Effector memory CD8-positive, alpha-beta T cell (primary cell): ENCODE measurements at regions not wholly inside any gene's neighbourhood (a gene's known extent, or its start where the extent isn't known, plus 50 kb on each side); places are given as distances from the start of the nearest gene placed in this dataset.
"Not testable (repeated sequence)": the region's sequence is repeated elsewhere in the genome, so short reads cannot be mapped to it uniquely, and the experiment has no call there.

ENCODE experiments used
- ATAC-seq: fragments of 150-1000 bp; cut with Tn5 transposase; replicated peaks from 2 replicates; pipeline ENCODE4 v1.10.0; 2021; ENCODE audit warnings: mild to moderate bottlenecking, moderate library complexity
- DNase-seq, 3 experiments: peaks; one replicate each; pipeline ENCODE4 v3.0.0; 2021
- H3K27ac Mint-ChIP-seq, 2 donors: one replicate each; pipeline ENCODE4 v1.8.0; 2022; ENCODE audit warnings: mild to moderate bottlenecking in 2 of 2, mixed read lengths in 2 of 2, moderate library complexity in 2 of 2
- H3K27me3 Mint-ChIP-seq, 2 donors: one replicate each; pipeline ENCODE4 v1.8.0; 2022; ENCODE audit warnings: mixed read lengths in 2 of 2
- H3K36me3 Mint-ChIP-seq: one replicate; pipeline ENCODE4 v1.8.0; 2022; ENCODE audit warnings: mild to moderate bottlenecking, moderate library complexity, mixed read lengths; ENCODE audit not compliant: insufficient read depth
- H3K4me1 Mint-ChIP-seq, 2 donors: one replicate each; pipeline ENCODE4 v1.8.0; 2022; ENCODE audit warnings: low read depth in 2 of 2, mixed read lengths in 2 of 2
- H3K4me3 Mint-ChIP-seq, 2 donors: one replicate each; pipeline ENCODE4 v1.8.0; 2022; ENCODE audit warnings: mild to moderate bottlenecking in 2 of 2, mixed read lengths in 2 of 2, moderate library complexity in 2 of 2
- H3K9me3 Mint-ChIP-seq, 2 donors: one replicate each; pipeline ENCODE4 v1.8.0; 2022; ENCODE audit warnings: mixed read lengths in 2 of 2

- no peak overlapping the region for H3K4me3 Mint-ChIP-seq
- no peak for DNase-seq
- H3K27me3 Mint-ChIP-seq = peaks cover 15 to 23% of the 10 kb centered on the region in 2 donors
- H3K36me3 Mint-ChIP-seq = no peaks in the 10 kb centered on the region
- H3K9me3 Mint-ChIP-seq = peaks cover 5 to 22% of the 10 kb centered on the region in 2 donors
- peaks cover 0 to under 1% of the 10 kb centered on the region in 2 donors for H3K4me1 Mint-ChIP-seq
- no peak for ATAC-seq
- no peak overlapping the region for H3K27ac Mint-ChIP-seq
These were observed 103.6 kb upstream of the SHB start for GRCh38 chr9:38172586-38172985.

DNA sequence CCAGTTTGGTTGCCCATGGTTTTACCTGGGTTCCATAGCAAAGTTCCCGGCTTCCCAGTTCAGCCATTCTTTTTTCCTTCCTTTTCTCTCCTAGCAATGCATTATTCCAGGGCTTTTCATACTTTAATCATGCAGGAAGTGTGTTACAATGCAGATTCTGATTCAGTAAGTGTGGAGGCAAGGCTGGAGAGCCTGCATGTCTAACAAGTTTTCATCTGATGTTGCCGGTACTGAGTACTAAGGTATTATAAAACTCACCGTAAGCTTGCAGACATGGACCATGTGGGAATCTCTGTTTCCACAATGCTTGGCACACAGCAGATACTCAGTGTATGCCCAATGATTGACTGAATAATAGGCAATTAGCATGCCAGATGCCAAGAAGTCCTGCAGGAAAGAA is 102.9 kb upstream of the SHB start:
- Mint-ChIP-seq H3K27me3 (peaks cover 15 to 23% of the 10 kb centered on the region in 2 donors), H3K9me3 (peaks cover 5 to 22% of the 10 kb centered on the region in 2 donors), H3K27ac (no peak overlapping the region), H3K4me1 (no peaks in the 10 kb centered on the region), H3K4me3 (no peak overlapping the region), H3K36me3 (no peaks in the 10 kb centered on the region)
- DNase-seq (no peak), ATAC-seq (no peak)

DNA sequence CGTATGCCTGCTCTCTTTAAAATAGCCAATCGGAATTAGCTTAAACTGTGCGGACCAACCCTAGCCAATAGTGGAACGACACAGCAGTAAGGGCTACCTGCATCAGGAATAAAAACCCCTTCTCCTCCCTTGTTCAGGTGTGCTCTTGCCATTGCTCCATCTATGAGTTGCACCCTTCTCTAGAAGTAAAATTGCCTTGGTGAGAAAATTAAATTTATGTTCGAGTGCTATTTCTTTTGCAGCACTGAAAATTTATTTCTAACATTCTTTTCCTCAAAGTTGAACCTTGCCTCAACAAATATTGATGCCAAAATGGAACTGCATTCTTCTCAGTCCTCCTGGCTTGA is 102.5 kb upstream of the SHB start:
- H3K9me3 Mint-ChIP-seq = peaks cover 5 to 22% of the 10 kb centered on the region in 2 donors
- no peak overlapping the region for H3K4me3 Mint-ChIP-seq
- no peak for DNase-seq
- ATAC-seq = no peak
- peaks cover 15 to 23% of the 10 kb centered on the region in 2 donors for H3K27me3 Mint-ChIP-seq
- no peaks in the 10 kb centered on the region for H3K4me1 Mint-ChIP-seq
- H3K27ac Mint-ChIP-seq = no peak overlapping the region
- no peaks in the 10 kb centered on the region for H3K36me3 Mint-ChIP-seq

DNA sequence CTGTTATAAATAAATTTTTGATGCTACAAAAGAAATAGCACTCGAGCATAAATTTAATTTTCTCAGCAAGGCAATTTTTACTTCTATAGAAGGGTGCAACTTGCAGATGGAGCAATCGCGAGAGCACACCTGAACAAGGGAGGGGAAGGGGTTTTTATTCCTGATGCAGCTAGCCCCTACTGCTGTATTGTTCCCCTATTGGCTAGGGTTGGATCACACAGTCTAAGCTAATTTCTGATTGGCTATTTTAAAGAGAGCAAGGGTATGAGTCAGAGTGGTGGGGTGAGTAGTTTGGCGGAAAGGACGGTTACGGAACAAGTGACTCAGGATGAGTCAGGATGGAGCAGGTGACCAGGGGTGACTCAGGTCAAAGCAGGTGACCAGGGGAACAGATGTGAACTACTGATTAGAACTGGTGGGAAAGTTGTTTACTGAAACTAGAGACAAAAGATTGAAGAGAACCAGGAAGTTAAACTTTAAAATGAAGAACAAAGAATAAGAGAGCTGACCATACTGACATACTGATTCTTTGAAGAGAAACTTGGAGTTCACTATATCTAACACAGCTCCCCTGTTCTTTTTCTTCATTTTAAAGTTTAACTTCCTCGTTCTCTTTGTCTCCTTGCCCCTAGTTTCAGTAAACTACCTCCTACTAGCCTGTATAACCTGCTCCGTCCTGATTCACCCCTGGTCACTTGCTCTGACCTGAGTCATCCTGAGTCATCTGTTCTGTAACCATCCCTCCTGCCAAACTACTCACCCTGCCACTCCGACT is 101.9 kb upstream of the SHB start:
- not testable (repeated sequence) for ATAC-seq, H3K36me3 Mint-ChIP-seq, H3K27ac Mint-ChIP-seq, H3K4me1 Mint-ChIP-seq, DNase-seq, H3K4me3 Mint-ChIP-seq
- H3K27me3 Mint-ChIP-seq = peaks cover 15 to 23% of the 10 kb centered on the region in 2 donors
- H3K9me3 Mint-ChIP-seq = peaks cover 5 to 22% of the 10 kb centered on the region in 2 donors

- peaks cover 5 to 22% of the 10 kb centered on the region in 2 donors for H3K9me3 Mint-ChIP-seq
- H3K27ac Mint-ChIP-seq, ATAC-seq: not testable (repeated sequence)
These were observed 101.1 kb upstream of the SHB start for GRCh38 chr9:38170155-38170554.

GRCh38 chr9:38166501-38166900 is 97.5 kb upstream of the SHB start:
- Mint-ChIP-seq H3K4me1 (peaks cover 0 to 2% of the 10 kb centered on the region in 2 donors), H3K36me3 (no peaks in the 10 kb centered on the region), H3K4me3 (no peak overlapping the region), H3K27ac (no peak overlapping the region), H3K9me3 (peaks cover 4 to 18% of the 10 kb centered on the region in 2 donors), H3K27me3 (peaks cover 6 to 34% of the 10 kb centered on the region in 2 donors)
- DNase-seq (no peak), ATAC-seq (no peak)

More at GRCh38 chr9:38170155-38170554, 101.1 kb upstream of the SHB start:
- not testable (repeated sequence) for H3K4me1 Mint-ChIP-seq, H3K4me3 Mint-ChIP-seq, H3K36me3 Mint-ChIP-seq, DNase-seq
- peaks cover 14 to 23% of the 10 kb centered on the region in 2 donors for H3K27me3 Mint-ChIP-seq

GRCh38 chr9:38164659-38165221 is 95.7 kb upstream of the SHB start:
- no peak overlapping the region for H3K27ac Mint-ChIP-seq
- H3K27me3 Mint-ChIP-seq = peaks cover 10 to 37% of the 10 kb centered on the region in 2 donors
- H3K4me3 Mint-ChIP-seq = no peak overlapping the region
- no peak for DNase-seq
- peaks cover 2 to 4% of the 10 kb centered on the region in 2 donors for H3K4me1 Mint-ChIP-seq
- ATAC-seq = peak; percentile 56
- H3K36me3 Mint-ChIP-seq = no peaks in the 10 kb centered on the region
- peaks cover under 1 to 3% of the 10 kb centered on the region in 2 donors for H3K9me3 Mint-ChIP-seq

DNA sequence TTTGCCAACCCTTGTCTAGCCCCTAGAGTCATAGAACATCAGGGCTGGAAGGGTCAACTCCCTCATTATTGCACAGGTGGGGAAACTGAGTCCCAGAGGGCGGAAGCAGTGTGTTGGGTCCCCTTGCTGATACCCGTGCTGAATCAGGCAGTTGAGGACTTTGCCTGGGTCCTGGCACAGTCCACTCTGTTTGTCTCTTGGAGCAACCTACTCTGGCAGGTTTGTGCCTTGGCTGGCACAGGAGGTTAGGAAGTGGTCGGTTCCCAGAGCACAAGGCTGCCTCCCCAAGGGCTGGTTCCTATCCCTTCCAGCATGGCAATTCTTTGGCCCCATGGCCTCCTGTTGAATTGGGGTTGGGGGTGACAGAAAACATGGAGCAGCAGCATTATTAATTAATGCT is 94.5 kb upstream of the SHB start:
- H3K4me3 Mint-ChIP-seq = no peak overlapping the region
- H3K27ac Mint-ChIP-seq = no peak overlapping the region
- no peaks in the 10 kb centered on the region for H3K36me3 Mint-ChIP-seq
- no peak for ATAC-seq
- H3K4me1 Mint-ChIP-seq = peaks cover 2 to 4% of the 10 kb centered on the region in 2 donors
- H3K9me3 Mint-ChIP-seq = no peaks in the 10 kb centered on the region
- no peak for DNase-seq
- H3K27me3 Mint-ChIP-seq = peaks cover 10 to 31% of the 10 kb centered on the region in 2 donors

- Mint-ChIP-seq H3K4me3 (no peak overlapping the region), H3K36me3 (no peaks in the 10 kb centered on the region), H3K27me3 (peaks cover 10 to 26% of the 10 kb centered on the region in 2 donors), H3K4me1 (peaks cover 2 to 4% of the 10 kb centered on the region in 2 donors), H3K27ac (no peak overlapping the region), H3K9me3 (no peaks in the 10 kb centered on the region)
- ATAC-seq = no peak
- DNase-seq = no peak
These were observed 93.5 kb upstream of the SHB start for GRCh38 chr9:38162332-38163211.

DNA sequence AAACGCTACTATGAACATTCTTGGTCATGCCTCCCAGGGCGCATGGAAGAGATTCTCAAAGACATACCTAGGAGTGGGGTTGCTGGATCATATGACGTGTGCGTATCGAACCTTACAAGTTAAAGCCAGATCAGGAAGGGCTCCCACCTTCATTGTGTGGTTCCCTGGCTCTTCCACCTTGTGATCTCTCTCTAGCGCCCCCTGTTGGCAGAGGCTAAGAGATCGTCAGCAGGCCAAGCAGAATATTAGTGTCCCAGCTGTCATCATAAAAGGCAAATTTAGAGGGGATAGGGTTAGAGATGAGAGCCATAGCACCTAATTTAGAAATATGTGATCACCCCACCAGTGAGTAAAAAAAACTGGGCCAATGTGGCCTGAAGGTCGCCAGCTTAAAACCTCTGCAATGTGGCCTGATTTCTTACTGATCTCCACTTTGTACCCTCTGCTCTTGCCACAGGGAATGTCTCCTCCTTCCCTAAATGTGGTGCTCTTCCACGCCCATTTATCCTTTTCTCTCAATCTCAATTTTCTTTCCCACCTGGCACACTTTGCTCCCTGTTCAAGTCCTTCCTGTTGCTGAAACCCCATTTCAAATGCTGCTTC is 91.7 kb upstream of the SHB start:
- H3K36me3 Mint-ChIP-seq = no peaks in the 10 kb centered on the region

DNA sequence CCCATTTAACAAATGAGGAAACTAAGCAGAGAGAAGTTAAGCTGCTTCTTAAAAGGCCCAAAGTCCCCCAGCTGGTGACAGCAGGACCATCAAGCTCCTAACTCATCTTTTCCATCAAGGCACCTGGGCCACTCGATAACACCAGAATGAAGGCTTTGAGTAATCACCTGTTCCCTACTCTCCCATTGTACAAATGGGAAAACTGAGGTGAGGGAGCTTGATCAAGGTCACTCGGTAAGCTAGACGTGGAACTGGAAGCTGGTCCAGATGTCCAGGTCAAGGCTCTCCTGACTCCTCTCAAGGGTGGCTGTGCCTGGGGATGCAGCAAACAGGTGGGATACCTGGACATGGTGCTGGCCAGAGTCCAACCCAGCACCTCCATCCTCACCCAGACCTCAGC is 90.6 kb upstream of the SHB start:
- Mint-ChIP-seq H3K4me1 (peaks cover under 1 to 4% of the 10 kb centered on the region in 2 donors), H3K27me3 (peaks cover 10 to 29% of the 10 kb centered on the region in 2 donors), H3K36me3 (peaks cover 6% of the 10 kb centered on the region), H3K9me3 (no peaks in the 10 kb centered on the region), H3K4me3 (no peak overlapping the region), H3K27ac (no peak overlapping the region)
- DNase-seq (no peak), ATAC-seq (no peak)

More for the DNA sequence above, 91.7 kb upstream of the SHB start:
- Mint-ChIP-seq H3K9me3 (no peaks in the 10 kb centered on the region), H3K27me3 (peaks cover 10 to 26% of the 10 kb centered on the region in 2 donors), H3K27ac (no peak overlapping the region), H3K4me1 (peaks cover 2 to 4% of the 10 kb centered on the region in 2 donors), H3K4me3 (no peak overlapping the region)
- peak; percentile 40 for ATAC-seq
- peak; percentile 52 to 57 (median 56) for DNase-seq

- Mint-ChIP-seq H3K9me3 (no peaks in the 10 kb centered on the region), H3K27ac (no peak overlapping the region), H3K27me3 (peaks cover 17 to 31% of the 10 kb centered on the region in 2 donors), H3K4me1 (peaks cover 0 to 4% of the 10 kb centered on the region in 2 donors), H3K4me3 (no peak overlapping the region), H3K36me3 (peaks cover 6% of the 10 kb centered on the region)
- ATAC-seq (no peak), DNase-seq (no peak)
These were observed 89.6 kb upstream of the SHB start for GRCh38 chr9:38158628-38159027.

- H3K27ac Mint-ChIP-seq = no peak overlapping the region
- DNase-seq = no peak
- peaks cover 0 to 4% of the 10 kb centered on the region in 2 donors for H3K4me1 Mint-ChIP-seq
- no peaks in the 10 kb centered on the region for H3K9me3 Mint-ChIP-seq
- peaks cover 13 to 28% of the 10 kb centered on the region in 2 donors for H3K27me3 Mint-ChIP-seq
- H3K4me3 Mint-ChIP-seq = no peak overlapping the region
- H3K36me3 Mint-ChIP-seq = peaks cover 6% of the 10 kb centered on the region
- ATAC-seq = no peak
These were observed 88.7 kb upstream of the SHB start for GRCh38 chr9:38157711-38158110.
